ENCODE measurements at regions not wholly inside any gene's neighbourhood (a gene's known extent, or its start where the extent isn't known, plus 50 kb on each side); places are given as distances from the start of the nearest gene placed in this dataset.
"Not testable (repeated sequence)": the region's sequence is repeated elsewhere in the genome, so short reads cannot be mapped to it uniquely, and the experiment has no call there.

DNA sequence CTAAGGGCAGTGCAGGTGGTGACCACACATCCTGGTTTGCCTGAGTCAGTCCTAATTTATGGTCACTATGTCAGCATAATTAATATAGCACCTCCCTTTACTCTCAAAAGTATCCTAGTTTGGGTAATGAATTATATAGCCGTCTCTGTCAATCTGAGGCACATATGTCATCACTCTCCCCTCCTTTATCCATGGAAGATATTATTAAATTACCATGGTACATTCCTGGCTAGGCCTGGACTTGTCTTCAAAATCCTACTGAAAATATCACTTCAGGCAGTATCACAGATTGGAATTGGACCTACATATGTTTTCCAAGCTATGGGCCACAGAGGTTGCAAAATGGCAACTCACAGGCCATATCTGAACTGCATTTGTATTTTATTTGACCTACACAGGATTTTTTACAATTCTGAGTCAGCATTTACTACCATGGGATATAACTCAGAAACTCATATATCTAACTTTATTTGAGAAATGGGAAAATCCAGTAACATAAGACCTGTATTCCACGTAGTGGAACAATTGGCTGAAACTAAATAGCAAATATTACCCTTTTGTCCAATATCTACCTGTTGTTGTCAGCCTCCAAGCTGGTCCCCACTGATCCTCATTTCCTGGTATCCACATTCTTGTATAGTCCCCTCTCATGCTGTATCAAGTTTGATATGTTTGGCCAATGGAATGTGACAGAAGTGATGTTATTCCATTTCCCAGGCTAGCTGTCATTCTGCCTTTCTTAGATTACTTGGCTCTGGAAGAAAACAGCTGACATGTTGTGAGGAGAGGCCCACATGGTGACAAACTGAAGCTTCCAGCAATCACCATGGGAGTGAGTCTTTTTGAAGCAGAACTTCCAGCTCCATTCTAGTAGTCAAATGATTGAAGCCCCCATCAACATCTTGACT is 102.5 kb upstream of the MDM1 start:
- no peak for DNase-seq
- peaks cover 8% of the 10 kb centered on the region for H3K9me3 Mint-ChIP-seq
- H3K27me3 Mint-ChIP-seq, result no peaks in the 10 kb centered on the region
- no peaks in the 10 kb centered on the region for H3K36me3 Mint-ChIP-seq (ENCODE audit: low read depth)
- H3K4me3 Mint-ChIP-seq, result no peak overlapping the region
- H3K4me1 Mint-ChIP-seq (ENCODE audit: low read depth), result peaks cover under 1% of the 10 kb centered on the region
- no peak overlapping the region for H3K27ac Mint-ChIP-seq

DNA sequence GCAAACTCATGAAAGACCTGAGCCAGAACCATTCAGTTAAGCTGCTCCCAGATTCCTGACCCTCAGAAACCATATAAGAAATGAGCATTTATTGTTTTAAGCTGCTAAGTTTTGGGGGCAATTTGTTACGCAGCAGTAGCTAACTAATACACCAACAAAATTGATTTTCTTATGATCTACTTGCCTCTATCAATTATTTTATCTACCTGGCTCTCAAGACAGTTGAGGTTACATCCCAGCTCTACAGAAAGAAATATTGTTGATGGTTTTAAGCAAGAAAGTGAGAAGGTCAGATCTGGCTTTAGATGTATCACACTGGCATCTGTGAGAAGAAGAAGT is 103.1 kb upstream of the MDM1 start:
- Mint-ChIP-seq H3K9me3 (peaks cover 8% of the 10 kb centered on the region), H3K27ac (no peak overlapping the region), H3K4me3 (no peak overlapping the region), H3K36me3 (ENCODE audit: low read depth) (no peaks in the 10 kb centered on the region), H3K4me1 (ENCODE audit: low read depth) (peaks cover 6% of the 10 kb centered on the region), H3K27me3 (no peaks in the 10 kb centered on the region)
- DNase-seq, result no peak

DNA sequence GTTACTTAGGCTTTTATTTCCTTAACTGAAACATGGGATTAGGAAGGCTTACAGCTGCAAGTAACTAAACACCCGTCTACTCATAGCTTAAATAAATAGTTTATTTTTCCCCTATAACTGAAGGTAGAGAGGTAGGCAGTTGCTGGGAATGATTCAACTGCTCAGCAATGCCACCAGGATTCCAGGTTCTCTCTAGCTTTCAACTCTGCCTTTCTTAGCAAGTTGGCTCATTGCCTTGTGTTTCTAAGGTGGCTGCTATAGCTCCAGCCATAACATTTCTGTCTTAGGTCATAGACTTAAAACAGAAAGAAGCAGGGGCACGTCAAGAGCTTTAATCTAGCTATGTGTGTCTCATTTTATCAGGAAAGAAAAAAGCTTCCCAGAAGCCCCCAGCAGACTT is 103.7 kb upstream of the MDM1 start:
- Mint-ChIP-seq H3K4me1 (ENCODE audit: low read depth) (peaks cover 7% of the 10 kb centered on the region), H3K9me3 (peaks cover 8% of the 10 kb centered on the region), H3K27me3 (no peaks in the 10 kb centered on the region), H3K27ac (no peak overlapping the region), H3K36me3 (ENCODE audit: low read depth) (no peaks in the 10 kb centered on the region), H3K4me3 (no peak overlapping the region)
- DNase-seq, result no peak

DNA sequence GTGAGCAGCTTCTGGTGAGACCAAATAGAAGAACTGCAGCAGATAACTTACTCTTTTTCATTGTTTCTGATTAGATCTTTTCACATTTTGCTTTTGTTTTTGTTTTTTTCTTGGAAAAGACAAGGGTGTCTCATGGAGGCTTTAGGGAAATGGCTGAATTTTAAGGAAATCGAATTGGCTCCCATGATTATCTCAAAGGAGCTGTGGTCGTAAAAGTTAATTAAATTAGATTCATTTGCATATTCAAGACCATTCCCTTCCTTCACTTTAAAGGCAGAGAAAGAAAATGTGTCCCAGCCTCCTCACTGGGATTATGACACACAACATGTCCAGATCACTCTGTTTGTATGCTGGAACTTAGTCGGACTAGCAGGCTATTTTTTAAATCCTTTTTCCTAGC is 106.4 kb upstream of the MDM1 start:
- no peaks in the 10 kb centered on the region for H3K36me3 Mint-ChIP-seq (ENCODE audit: low read depth)
- no peak overlapping the region for H3K27ac Mint-ChIP-seq
- DNase-seq, result no peak
- peaks cover 20% of the 10 kb centered on the region for H3K4me1 Mint-ChIP-seq (ENCODE audit: low read depth)
- H3K9me3 Mint-ChIP-seq, result peaks cover 12% of the 10 kb centered on the region
- H3K27me3 Mint-ChIP-seq, result no peaks in the 10 kb centered on the region
- H3K4me3 Mint-ChIP-seq, result no peak overlapping the region

DNA sequence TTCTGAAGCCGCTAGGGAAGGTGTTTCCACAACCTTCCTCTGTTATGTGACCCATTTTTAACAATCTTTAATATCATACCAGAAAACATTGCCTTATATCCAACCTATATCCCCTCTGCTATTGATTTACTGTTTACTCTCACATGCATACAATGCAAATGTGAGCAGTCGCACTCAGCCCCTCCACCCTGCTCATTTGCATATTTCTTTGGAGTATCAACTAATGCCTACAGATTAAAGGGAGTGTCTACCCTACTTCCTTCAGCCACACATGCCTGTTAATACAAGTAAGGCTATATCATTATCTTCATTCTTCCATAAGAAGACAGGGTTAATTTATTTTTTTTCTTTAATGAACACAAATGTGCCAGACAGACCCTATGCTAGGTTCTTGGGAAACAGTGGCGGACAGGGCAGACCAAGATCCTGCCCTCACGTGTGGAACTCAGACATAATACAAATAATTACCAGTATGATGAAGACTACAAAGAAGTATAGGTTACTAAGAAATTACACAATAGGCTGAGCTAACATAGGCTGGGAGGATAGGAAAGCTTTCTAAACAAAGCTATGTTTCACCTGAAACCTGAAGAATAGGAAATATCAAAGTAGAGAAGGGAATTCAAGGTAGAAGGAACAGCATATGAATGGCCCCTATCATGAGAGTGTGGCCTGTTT is 107.3 kb upstream of the MDM1 start:
- Mint-ChIP-seq H3K4me3 (no peak overlapping the region), H3K4me1 (ENCODE audit: low read depth) (peaks cover 20% of the 10 kb centered on the region), H3K36me3 (ENCODE audit: low read depth) (no peaks in the 10 kb centered on the region), H3K9me3 (peaks cover 17% of the 10 kb centered on the region), H3K27me3 (no peaks in the 10 kb centered on the region), H3K27ac (no peak overlapping the region)
- no peak for DNase-seq

DNA sequence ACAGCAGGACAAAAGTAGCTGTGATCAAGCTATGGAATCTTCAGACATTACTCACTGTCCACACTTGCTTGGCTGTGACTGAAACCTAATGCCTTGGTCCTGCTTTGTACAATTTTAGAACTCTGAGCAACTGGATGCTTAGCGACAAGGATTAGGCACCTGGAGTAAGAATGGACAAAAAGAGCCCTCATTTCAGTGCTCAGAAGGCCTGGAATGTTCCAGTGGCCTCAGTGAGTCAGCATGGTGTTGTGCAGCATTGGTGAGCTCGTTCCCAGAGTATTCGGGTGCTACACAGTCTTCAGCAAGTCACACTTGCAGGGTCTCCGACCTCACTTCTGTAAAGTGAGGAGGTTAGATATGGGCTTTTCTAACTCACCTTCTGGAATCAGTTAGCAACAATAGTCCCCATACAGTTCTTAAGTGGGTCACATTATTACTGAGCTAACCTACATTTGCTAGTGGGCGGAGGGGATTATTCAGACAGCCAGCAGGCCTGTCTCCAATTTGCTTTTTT is 108.0 kb upstream of the MDM1 start:
- no peaks in the 10 kb centered on the region for H3K36me3 Mint-ChIP-seq (ENCODE audit: low read depth)
- H3K4me1 Mint-ChIP-seq (ENCODE audit: low read depth), result peaks cover 24% of the 10 kb centered on the region

DNA sequence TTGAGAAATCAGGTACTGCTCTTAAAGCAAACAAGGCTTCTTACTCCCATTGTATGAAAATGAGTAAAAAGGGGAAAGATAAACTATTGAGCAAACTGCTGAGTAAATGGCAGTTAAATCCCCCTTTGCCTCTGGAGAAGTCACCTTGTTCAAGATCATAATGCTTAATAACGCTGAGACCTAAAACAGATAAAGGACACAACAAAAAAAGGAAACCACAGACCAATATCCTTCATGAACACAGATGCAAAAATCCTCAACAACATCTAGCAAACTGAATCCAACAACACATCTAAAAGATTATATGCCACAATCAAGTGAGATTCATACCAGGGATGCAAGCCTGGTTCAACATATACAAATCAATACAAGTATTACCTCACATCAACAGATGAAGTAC is 109.0 kb upstream of the MDM1 start:
- H3K4me3 Mint-ChIP-seq, result no peak overlapping the region

More for the DNA sequence above, 108.0 kb upstream of the MDM1 start:
- H3K27ac Mint-ChIP-seq, result no peak overlapping the region
- DNase-seq, result no peak
- no peak overlapping the region for H3K4me3 Mint-ChIP-seq
- peaks cover 14% of the 10 kb centered on the region for H3K9me3 Mint-ChIP-seq
- H3K27me3 Mint-ChIP-seq, result no peaks in the 10 kb centered on the region

DNA sequence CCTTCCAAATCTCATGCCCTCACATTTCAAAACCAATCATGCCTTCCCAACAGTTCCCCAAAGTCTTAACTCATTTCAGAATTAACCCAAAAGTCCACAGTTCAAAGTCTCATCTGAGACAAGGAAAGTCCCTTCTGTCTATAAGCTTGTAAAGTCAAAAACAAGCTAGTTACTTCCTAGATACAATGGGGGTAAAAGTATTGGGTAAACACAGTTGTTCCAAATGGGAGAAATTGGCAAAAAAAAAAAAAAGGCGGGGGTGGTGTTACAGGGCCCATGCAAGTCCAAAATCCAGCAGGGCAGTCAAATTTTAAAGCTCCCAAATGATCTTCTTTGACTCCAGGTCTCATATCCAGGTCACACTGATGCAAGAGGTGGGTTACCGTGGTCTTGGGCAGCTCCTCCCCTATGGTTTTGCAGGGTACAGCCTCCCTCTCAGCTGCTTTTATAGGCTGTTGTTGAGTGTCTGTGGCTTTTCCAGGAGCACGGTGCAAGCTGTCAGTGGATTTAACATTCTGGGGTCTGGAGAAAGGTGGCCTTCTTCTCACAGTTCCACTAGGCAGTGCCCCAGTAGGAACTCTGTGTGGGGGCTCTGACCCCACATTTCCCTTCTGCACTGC is 110.3 kb upstream of the MDM1 start:
- H3K27me3 Mint-ChIP-seq; H3K4me3 Mint-ChIP-seq; DNase-seq; H3K27ac Mint-ChIP-seq; H3K36me3 Mint-ChIP-seq (ENCODE audit: low read depth); H3K9me3 Mint-ChIP-seq: not testable (repeated sequence)
- peaks cover 39% of the 10 kb centered on the region for H3K4me1 Mint-ChIP-seq (ENCODE audit: low read depth)

More for the DNA sequence above, 109.0 kb upstream of the MDM1 start:
- no peaks in the 10 kb centered on the region for H3K27me3 Mint-ChIP-seq
- H3K9me3 Mint-ChIP-seq, result peaks cover 9% of the 10 kb centered on the region
- no peak overlapping the region for H3K27ac Mint-ChIP-seq
- no peak for DNase-seq
- peaks cover 29% of the 10 kb centered on the region for H3K4me1 Mint-ChIP-seq (ENCODE audit: low read depth)
- no peaks in the 10 kb centered on the region for H3K36me3 Mint-ChIP-seq (ENCODE audit: low read depth)

DNA sequence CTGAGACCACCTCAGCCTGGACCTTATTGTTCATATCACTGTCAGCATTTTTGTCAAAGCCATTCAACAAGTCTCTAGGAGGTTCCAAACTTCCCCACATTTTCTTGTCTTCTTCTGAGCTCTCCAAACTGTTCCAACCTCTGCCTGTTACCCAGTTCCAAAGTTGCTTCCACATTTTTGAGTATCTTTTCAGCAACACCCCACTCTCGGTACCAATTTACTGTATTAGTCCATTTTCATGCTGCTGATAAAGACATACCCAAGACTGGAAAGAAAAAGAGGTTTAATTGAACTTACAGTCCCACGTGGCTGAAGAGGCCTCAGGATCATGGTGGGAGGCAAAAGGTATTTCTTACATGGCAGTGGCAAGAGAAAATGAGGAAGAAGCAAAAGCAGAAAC is 111.5 kb upstream of the MDM1 start:
- H3K27ac Mint-ChIP-seq; DNase-seq; H3K27me3 Mint-ChIP-seq; H3K4me3 Mint-ChIP-seq; H3K36me3 Mint-ChIP-seq (ENCODE audit: low read depth); H3K9me3 Mint-ChIP-seq: not testable (repeated sequence)
- peaks cover 47% of the 10 kb centered on the region for H3K4me1 Mint-ChIP-seq (ENCODE audit: low read depth)

DNA sequence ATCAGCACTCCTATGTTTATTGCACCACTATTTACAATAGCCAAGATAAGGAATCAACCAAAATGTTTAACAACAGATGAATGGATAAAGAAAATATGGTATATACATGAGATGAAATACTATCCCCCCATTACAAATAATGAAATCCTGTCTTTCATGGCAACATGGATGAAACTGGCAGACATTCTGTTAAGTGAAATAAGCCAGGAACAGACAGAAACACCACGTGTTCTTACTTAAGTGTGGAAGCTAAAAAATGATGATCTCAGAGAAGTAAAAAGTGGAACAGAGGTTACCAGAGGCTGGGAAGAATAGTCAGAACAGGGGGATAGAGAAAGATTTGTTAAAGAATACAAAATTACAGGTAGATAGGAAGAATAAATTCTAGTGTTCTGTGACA is 113.7 kb upstream of the MDM1 start:
- DNase-seq, result no peak
- no peak overlapping the region for H3K27ac Mint-ChIP-seq
- no peaks in the 10 kb centered on the region for H3K36me3 Mint-ChIP-seq (ENCODE audit: low read depth)
- peaks cover 9% of the 10 kb centered on the region for H3K9me3 Mint-ChIP-seq
- no peaks in the 10 kb centered on the region for H3K27me3 Mint-ChIP-seq
- H3K4me3 Mint-ChIP-seq, result no peak overlapping the region
- H3K4me1 Mint-ChIP-seq (ENCODE audit: low read depth), result peaks cover 58% of the 10 kb centered on the region

DNA sequence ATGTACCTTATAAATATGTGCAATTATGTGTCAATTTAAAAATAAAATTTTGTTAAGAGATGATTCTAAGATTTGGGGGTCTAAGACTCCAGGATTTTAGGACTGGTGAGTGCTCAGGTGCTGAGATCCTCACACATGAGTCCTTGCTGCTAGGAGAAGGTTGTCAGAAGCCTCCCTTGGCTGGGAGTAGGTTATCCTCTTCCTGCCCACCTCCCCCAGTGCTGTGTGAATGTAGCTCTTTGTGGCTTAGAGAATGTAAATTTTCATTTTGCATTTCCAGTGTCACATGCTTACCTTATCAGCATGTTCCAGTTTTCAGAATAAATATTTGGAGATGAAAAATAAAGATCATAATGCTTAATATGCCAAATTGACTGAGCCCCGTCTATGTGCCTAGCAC is 114.2 kb upstream of the MDM1 start:
- Mint-ChIP-seq H3K27ac (no peak overlapping the region), H3K9me3 (peaks cover 9% of the 10 kb centered on the region), H3K27me3 (no peaks in the 10 kb centered on the region), H3K4me3 (no peak overlapping the region), H3K36me3 (ENCODE audit: low read depth) (no peaks in the 10 kb centered on the region), H3K4me1 (ENCODE audit: low read depth) (peaks cover 58% of the 10 kb centered on the region)
- DNase-seq, result no peak

DNA sequence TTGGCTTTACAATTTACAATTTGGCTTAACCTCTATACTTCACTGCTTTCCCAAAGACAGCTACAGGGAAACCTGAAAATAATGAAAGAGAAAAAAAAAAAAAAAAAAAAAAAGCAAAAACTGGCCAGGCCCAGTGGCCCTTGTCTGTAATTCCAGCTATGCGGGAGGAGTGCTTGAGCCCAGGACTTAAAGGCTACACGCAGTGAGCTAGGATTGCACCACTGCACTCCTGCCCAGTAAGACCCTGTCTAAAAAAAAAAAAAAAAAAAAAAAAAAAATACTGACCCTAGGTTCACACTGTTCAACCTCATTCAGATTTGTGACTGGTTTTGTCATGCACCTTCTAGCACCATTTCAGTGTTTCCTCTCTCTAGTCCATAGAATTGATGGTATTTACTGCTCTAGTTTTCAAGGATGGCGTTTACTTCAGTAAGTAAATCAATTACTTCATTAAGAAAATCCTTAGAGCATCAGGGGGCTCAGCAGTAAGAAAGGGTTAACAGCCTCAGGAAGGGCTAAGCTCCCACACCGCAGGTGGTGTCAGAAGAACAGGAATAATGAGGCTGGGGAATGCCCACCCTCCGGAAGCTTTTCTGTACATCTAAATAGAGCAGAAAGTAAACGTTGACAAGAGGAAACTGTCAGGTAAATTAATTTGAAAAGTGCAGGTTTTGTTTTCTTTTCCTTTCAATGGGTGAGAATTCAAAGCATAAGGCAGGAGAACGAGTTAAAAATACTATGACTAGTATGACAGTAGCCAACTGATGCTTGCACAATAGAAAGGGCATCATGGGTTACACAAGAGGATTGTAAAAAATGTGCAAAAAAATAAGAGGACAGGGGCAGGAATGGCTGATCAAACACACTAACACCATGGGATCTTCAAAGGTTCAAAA is 115.0 kb upstream of the MDM1 start:
- peaks cover 60% of the 10 kb centered on the region for H3K4me1 Mint-ChIP-seq (ENCODE audit: low read depth)
- no peak overlapping the region for H3K4me3 Mint-ChIP-seq
- H3K27me3 Mint-ChIP-seq, result no peaks in the 10 kb centered on the region
- H3K27ac Mint-ChIP-seq, result no peak overlapping the region
- no peaks in the 10 kb centered on the region for H3K36me3 Mint-ChIP-seq (ENCODE audit: low read depth)
- H3K9me3 Mint-ChIP-seq, result peaks cover 9% of the 10 kb centered on the region
- no peak for DNase-seq

DNA sequence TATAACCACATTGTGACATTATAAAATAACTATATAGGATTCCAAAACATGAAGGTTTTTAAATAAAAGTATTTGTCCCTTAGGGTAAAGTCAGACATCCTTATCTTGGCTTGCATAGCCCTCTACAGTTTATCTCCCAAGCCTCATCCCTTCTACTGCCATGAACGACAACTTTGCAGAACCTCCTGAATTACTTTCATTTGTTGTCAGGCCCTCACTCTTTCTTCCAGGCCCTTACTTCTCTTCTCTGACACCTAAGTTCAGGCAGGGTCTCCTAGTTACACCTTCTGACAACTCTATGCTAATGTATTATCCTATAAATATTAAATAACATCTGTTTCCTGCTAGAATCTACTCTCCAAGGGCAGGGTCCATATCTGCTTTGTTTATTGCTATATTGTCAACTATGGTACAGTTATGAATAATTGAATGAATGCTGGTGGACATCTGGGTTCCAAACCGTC is 115.7 kb upstream of the MDM1 start:
- H3K4me3 Mint-ChIP-seq, result no peak overlapping the region
- H3K36me3 Mint-ChIP-seq (ENCODE audit: low read depth), result no peaks in the 10 kb centered on the region
- peaks cover 9% of the 10 kb centered on the region for H3K9me3 Mint-ChIP-seq
- H3K4me1 Mint-ChIP-seq (ENCODE audit: low read depth), result peaks cover 65% of the 10 kb centered on the region
- no peak overlapping the region for H3K27ac Mint-ChIP-seq
- no peak for DNase-seq
- H3K27me3 Mint-ChIP-seq, result no peaks in the 10 kb centered on the region

DNA sequence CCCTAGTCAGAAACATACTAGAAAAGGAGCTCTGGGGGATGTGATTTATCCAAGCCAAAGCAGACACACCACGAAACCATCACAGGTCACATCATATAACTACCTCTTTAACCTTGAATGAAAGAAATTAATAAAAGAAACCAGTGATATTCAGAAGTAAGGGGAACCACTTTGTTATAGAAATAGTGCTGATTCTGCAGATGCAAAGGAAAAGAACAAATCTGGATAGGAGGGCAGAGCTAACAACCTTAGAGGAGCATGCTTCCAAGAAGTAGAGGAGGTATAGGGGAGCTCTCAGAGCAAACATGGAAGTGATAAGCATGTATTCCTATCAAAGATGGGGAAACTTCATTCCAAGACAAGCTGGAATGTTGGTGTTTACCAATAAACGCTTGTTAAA is 117.0 kb upstream of the MDM1 start:
- H3K9me3 Mint-ChIP-seq, result peaks cover 2% of the 10 kb centered on the region
- H3K4me3 Mint-ChIP-seq, result no peak overlapping the region
- H3K4me1 Mint-ChIP-seq (ENCODE audit: low read depth), result peaks cover 78% of the 10 kb centered on the region
- H3K27ac Mint-ChIP-seq, result no peak overlapping the region
- H3K36me3 Mint-ChIP-seq (ENCODE audit: low read depth), result no peaks in the 10 kb centered on the region
- no peak for DNase-seq
- no peaks in the 10 kb centered on the region for H3K27me3 Mint-ChIP-seq

Data from activated T-cell treated with anti-CD3 and anti-CD28 coated beads, Interleukin-2, amount 50 U/mL, for 24 hours (primary cell).